Immature natural killer cell (primary cell): ENCODE measurements at regions not wholly inside any gene's neighbourhood (a gene's known extent, or its start where the extent isn't known, plus 50 kb on each side); places are given as distances from the start of the nearest gene placed in this dataset.

Experiments
- DNase-seq, 3 donors: peaks; one replicate each; pipeline ENCODE4 v3.0.0; 2022; ENCODE audit warnings: mixed read lengths in 1 of 3
- H3K27ac Mint-ChIP-seq, 6 donors: one replicate each; pipeline ENCODE4 v1.8.0; 2020; ENCODE audit warnings: mixed read lengths in 6 of 6, mild to moderate bottlenecking in 5 of 6, inconsistent platforms in 4 of 6, moderate library complexity in 3 of 6
- H3K27me3 Mint-ChIP-seq, 3 donors: one replicate each; pipeline ENCODE4 v1.8.0; 2020 to 2021; ENCODE audit warnings: low read depth in 3 of 3, mild to moderate bottlenecking in 3 of 3, mixed read lengths in 3 of 3, moderate library complexity in 3 of 3, inconsistent platforms in 1 of 3
- H3K36me3 Mint-ChIP-seq, 3 donors: one replicate each; pipeline ENCODE4 v1.8.0; 2020; ENCODE audit warnings: mixed read lengths in 3 of 3, inconsistent platforms in 2 of 3, mild to moderate bottlenecking in 2 of 3
- H3K4me1 Mint-ChIP-seq, 2 donors: one replicate each; pipeline ENCODE4 v1.8.0; 2020; ENCODE audit warnings: inconsistent platforms in 2 of 2, mild to moderate bottlenecking in 2 of 2, mixed read lengths in 2 of 2, moderate library complexity in 1 of 2
- H3K4me3 Mint-ChIP-seq, 5 donors: one replicate each; pipeline ENCODE4 v1.8.0; 2020; ENCODE audit warnings: mild to moderate bottlenecking in 5 of 5, mixed read lengths in 5 of 5, inconsistent platforms in 3 of 5, moderate library complexity in 3 of 5
- H3K9me3 Mint-ChIP-seq, 6 donors: one replicate each; pipeline ENCODE4 v1.8.0; 2020; ENCODE audit warnings: mild to moderate bottlenecking in 6 of 6, mixed read lengths in 6 of 6, inconsistent platforms in 4 of 6, moderate library complexity in 3 of 6

- Mint-ChIP-seq H3K4me1 (no peaks in the 10 kb centered on the region), H3K36me3 (no peaks in the 10 kb centered on the region), H3K27ac (no peak overlapping the region), H3K9me3 (peaks cover 7 to 47% (median 17%) of the 10 kb centered on the region in 6 donors), H3K27me3 (no peaks in the 10 kb centered on the region), H3K4me3 (no peak overlapping the region)
- no peak for DNase-seq
Observed at GRCh38 chr18:40911041-40911440, 1044.0 kb upstream of the PIK3C3 start.

DNA sequence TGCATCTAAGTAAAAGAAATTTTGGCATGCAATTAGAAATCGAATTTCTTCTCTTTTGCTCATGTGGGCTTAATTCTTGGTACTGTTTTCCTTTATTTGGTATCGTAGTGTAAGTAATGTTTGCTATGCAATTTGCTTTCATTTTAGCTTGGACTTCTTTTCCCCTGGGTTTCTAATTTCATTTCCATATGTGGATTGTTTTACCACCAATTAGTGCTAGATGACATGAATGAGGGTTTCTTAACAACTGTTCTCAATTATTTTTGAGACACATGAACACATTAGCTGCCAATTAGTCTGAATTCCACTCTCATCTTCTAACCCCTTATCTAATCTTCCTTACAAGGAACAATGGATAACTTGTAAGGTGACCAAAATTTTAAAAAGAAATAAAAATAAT lies 1047.2 kb upstream of the PIK3C3 start:
- Mint-ChIP-seq H3K27ac (no peak overlapping the region), H3K36me3 (no peaks in the 10 kb centered on the region), H3K4me3 (no peak overlapping the region), H3K4me1 (no peaks in the 10 kb centered on the region), H3K27me3 (no peaks in the 10 kb centered on the region), H3K9me3 (peaks cover 0 to 25% (median 13%) of the 10 kb centered on the region in 6 donors)
- DNase-seq = no peak

DNA sequence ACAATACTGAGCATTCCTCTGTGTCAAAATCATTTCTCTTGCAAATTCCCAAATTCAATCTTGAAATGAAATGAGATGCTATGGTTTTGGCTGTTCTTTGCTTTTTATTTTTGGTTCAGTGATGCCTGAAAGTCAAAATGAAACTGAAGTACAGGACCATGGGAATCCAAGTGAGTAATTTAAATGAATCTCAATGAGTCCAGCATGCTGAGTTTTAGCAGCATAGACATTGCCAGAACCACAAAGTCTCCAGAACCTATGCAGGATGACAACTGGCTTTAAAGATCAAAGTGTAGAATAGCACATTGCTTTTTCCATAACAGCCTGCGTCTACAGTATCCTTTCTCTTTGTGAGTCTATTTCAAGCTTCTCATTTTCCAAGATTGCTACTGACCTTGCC lies 1050.7 kb upstream of the PIK3C3 start:
- Mint-ChIP-seq H3K4me1 (no peaks in the 10 kb centered on the region), H3K27me3 (peaks cover 0 to 2% (median 1%) of the 10 kb centered on the region in 3 donors), H3K27ac (no peak overlapping the region), H3K36me3 (no peaks in the 10 kb centered on the region), H3K4me3 (no peak overlapping the region), H3K9me3 (peaks cover 0 to 28% (median 17%) of the 10 kb centered on the region in 6 donors)
- DNase-seq = no peak

DNA sequence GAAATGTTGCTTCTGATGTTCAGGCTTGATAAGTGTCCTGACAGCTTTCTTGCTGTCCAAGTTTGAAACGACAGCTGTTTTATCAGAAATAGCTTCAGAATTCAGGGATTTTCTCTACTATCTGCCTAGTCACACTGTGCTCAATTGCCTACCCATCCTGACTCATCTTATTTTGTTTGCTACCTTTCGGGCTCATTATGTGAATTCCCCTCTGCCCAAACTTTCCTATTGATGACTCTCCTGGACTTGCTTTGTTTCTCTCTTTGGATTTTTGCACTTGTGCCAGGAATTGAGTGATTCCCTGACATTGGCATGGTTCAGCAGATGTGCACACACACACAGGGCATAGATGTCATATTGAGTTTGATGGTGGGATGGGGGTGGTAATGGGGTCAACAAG lies 1052.6 kb upstream of the PIK3C3 start:
- no peaks in the 10 kb centered on the region for H3K4me1 Mint-ChIP-seq
- H3K36me3 Mint-ChIP-seq = no peaks in the 10 kb centered on the region
- H3K27ac Mint-ChIP-seq = no peak overlapping the region
- no peak for DNase-seq
- no peak overlapping the region for H3K4me3 Mint-ChIP-seq
- H3K9me3 Mint-ChIP-seq = peaks cover 0 to 21% (median 13%) of the 10 kb centered on the region in 6 donors
- peaks cover 0 to 4% (median 3%) of the 10 kb centered on the region in 3 donors for H3K27me3 Mint-ChIP-seq

- no peak overlapping the region for H3K4me3 Mint-ChIP-seq
- H3K36me3 Mint-ChIP-seq = no peaks in the 10 kb centered on the region
- peaks cover 0 to 36% (median 17%) of the 10 kb centered on the region in 6 donors for H3K9me3 Mint-ChIP-seq
- no peak for DNase-seq
- peaks cover 0 to 4% (median 3%) of the 10 kb centered on the region in 3 donors for H3K27me3 Mint-ChIP-seq
- H3K27ac Mint-ChIP-seq = no peak overlapping the region
- H3K4me1 Mint-ChIP-seq = no peaks in the 10 kb centered on the region
Observed at GRCh38 chr18:40897884-40898283, 1057.2 kb upstream of the PIK3C3 start.

GRCh38 chr18:40883271-40883670 lies 1071.8 kb upstream of the PIK3C3 start:
- Mint-ChIP-seq H3K4me3 (no peak overlapping the region), H3K9me3 (peaks cover 2 to 39% (median 19%) of the 10 kb centered on the region in 6 donors), H3K27me3 (peaks cover 0 to 2% (median 0%) of the 10 kb centered on the region in 3 donors), H3K36me3 (no peaks in the 10 kb centered on the region), H3K27ac (no peak overlapping the region), H3K4me1 (no peaks in the 10 kb centered on the region)
- DNase-seq = no peak

DNA sequence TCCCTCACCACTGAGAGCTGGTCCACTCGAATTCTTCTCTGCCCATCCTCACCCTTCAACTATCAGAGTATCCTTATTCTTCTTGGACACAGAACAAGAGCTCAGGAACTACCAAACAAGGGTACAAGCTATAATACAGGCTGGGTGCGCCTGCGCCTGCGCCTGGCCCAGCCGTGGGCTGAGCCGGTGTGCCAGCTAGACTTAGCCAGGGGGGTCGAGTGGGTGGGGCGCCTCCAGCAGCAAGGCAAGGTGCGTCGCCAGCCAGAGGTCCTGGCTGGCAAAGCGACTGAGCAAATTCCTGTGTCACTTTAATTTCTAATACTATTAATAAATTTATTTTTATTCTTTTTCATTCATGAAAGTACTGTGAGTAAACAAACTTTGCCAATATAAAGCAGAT lies 1072.6 kb upstream of the PIK3C3 start:
- Mint-ChIP-seq H3K27ac (no peak overlapping the region), H3K4me1 (no peaks in the 10 kb centered on the region), H3K4me3 (no peak overlapping the region), H3K36me3 (no peaks in the 10 kb centered on the region), H3K9me3 (peaks cover 2 to 39% (median 21%) of the 10 kb centered on the region in 6 donors), H3K27me3 (peaks cover 0 to 2% (median 0%) of the 10 kb centered on the region in 3 donors)
- no peak for DNase-seq

DNA sequence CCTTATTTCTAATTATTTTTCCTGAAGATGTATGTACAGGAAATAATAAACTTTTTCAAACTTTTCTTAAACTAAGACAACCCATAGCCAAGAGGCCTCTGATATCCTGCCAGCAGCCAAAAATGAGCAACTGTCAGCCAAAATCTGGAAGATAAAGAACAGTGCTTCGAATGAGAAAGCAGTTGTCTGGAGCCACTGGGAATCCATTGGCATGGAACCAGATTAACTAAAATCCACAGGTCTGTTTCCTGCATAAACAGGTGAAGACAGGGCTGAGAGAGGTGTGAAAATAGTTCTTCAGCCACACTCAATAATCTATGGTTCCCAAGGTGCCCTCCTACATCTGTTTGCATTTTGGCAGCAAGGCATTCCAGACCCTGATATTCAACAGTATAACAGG lies 1076.7 kb upstream of the PIK3C3 start:
- DNase-seq = no peak
- H3K27ac Mint-ChIP-seq = no peak overlapping the region
- peaks cover 3 to 52% (median 10%) of the 10 kb centered on the region in 6 donors for H3K9me3 Mint-ChIP-seq
- peaks cover 0 to 2% (median 0%) of the 10 kb centered on the region in 3 donors for H3K27me3 Mint-ChIP-seq
- H3K36me3 Mint-ChIP-seq = no peaks in the 10 kb centered on the region
- H3K4me3 Mint-ChIP-seq = no peak overlapping the region
- H3K4me1 Mint-ChIP-seq = no peaks in the 10 kb centered on the region

GRCh38 chr18:40877096-40877495 lies 1077.9 kb upstream of the PIK3C3 start:
- H3K36me3 Mint-ChIP-seq = no peaks in the 10 kb centered on the region
- H3K4me3 Mint-ChIP-seq = no peak overlapping the region

DNA sequence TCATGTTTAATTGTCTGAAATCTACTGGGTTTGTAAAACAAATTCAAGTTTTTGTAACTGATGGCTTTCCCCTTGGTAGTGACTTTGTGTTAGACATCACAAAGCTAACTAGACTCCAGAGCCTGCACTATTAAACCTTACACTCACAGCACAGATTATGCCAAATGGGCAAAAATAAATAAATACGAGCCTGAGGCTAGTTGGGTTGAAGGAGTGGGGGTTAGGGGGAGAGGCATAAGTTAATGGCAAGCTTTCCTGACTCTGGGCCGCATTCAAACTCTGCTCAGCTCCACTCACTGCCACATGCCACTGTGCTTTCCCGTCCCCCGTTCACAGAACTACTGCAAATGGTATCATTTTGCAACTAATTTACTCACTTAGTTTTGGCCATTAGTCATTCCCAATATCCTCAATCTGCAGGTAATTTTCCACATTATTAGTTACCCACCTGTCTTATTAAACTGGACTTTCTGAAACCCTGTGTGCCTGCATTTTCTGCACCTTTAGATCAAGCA lies 1079.9 kb upstream of the PIK3C3 start:
- DNase-seq = no peak
- H3K27me3 Mint-ChIP-seq = no peaks in the 10 kb centered on the region
- no peaks in the 10 kb centered on the region for H3K36me3 Mint-ChIP-seq
- peaks cover 3 to 54% (median 7%) of the 10 kb centered on the region in 6 donors for H3K9me3 Mint-ChIP-seq
- no peak overlapping the region for H3K27ac Mint-ChIP-seq
- H3K4me3 Mint-ChIP-seq = no peak overlapping the region
- no peaks in the 10 kb centered on the region for H3K4me1 Mint-ChIP-seq

More at GRCh38 chr18:40877096-40877495, 1077.9 kb upstream of the PIK3C3 start:
- Mint-ChIP-seq H3K9me3 (peaks cover 1 to 52% (median 4%) of the 10 kb centered on the region in 6 donors), H3K27ac (no peak overlapping the region), H3K4me1 (no peaks in the 10 kb centered on the region), H3K27me3 (no peaks in the 10 kb centered on the region)
- DNase-seq = no peak

GRCh38 chr18:40874233-40874632 lies 1080.8 kb upstream of the PIK3C3 start:
- Mint-ChIP-seq H3K9me3 (peaks cover 3 to 52% (median 10%) of the 10 kb centered on the region in 6 donors), H3K4me3 (no peak overlapping the region), H3K4me1 (no peaks in the 10 kb centered on the region), H3K27ac (no peak overlapping the region), H3K27me3 (no peaks in the 10 kb centered on the region), H3K36me3 (no peaks in the 10 kb centered on the region)
- no peak for DNase-seq

- Mint-ChIP-seq H3K9me3 (peaks cover 5 to 37% (median 18%) of the 10 kb centered on the region in 6 donors), H3K27me3 (peaks cover 0 to 2% (median 0%) of the 10 kb centered on the region in 3 donors), H3K4me3 (no peak overlapping the region), H3K27ac (no peak overlapping the region), H3K4me1 (no peaks in the 10 kb centered on the region), H3K36me3 (no peaks in the 10 kb centered on the region)
- DNase-seq = no peak
Observed at GRCh38 chr18:40868110-40868858, 1086.8 kb upstream of the PIK3C3 start.

- Mint-ChIP-seq H3K27me3 (peaks cover 0 to 2% (median 0%) of the 10 kb centered on the region in 3 donors), H3K27ac (no peak overlapping the region), H3K4me3 (no peak overlapping the region), H3K9me3 (peaks cover 8 to 41% (median 19%) of the 10 kb centered on the region in 6 donors), H3K4me1 (no peaks in the 10 kb centered on the region), H3K36me3 (no peaks in the 10 kb centered on the region)
- DNase-seq = no peak
Observed at GRCh38 chr18:40867459-40867858, 1087.6 kb upstream of the PIK3C3 start.

DNA sequence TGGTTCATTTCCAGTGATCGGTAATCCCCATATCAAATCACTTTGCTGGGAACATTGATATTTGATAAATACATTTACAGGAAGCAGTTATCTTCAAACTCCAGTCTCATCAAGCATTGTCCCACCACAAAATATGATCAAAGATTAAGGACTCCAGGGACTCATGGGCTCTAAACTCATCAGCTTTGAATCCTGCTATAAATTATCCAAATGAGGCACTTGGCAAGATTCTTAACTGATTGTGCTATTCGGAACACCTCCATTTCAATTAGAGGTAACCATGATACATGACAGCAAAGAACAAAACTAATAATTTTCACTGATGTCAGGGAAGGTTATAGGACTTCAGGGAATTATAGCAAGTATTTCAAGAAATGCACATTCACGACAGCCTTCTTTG lies 1088.1 kb upstream of the PIK3C3 start:
- no peaks in the 10 kb centered on the region for H3K4me1 Mint-ChIP-seq
- H3K27ac Mint-ChIP-seq = no peak overlapping the region
- H3K27me3 Mint-ChIP-seq = peaks cover 0 to 2% (median 0%) of the 10 kb centered on the region in 3 donors
- no peaks in the 10 kb centered on the region for H3K36me3 Mint-ChIP-seq
- DNase-seq = no peak
- no peak overlapping the region for H3K4me3 Mint-ChIP-seq
- H3K9me3 Mint-ChIP-seq = peaks cover 11 to 46% (median 20%) of the 10 kb centered on the region in 6 donors
